ENCODE measurements at regions not wholly inside any gene's neighbourhood (a gene's known extent, or its start where the extent isn't known, plus 50 kb on each side); places are given as distances from the start of the nearest gene placed in this dataset.

DNA sequence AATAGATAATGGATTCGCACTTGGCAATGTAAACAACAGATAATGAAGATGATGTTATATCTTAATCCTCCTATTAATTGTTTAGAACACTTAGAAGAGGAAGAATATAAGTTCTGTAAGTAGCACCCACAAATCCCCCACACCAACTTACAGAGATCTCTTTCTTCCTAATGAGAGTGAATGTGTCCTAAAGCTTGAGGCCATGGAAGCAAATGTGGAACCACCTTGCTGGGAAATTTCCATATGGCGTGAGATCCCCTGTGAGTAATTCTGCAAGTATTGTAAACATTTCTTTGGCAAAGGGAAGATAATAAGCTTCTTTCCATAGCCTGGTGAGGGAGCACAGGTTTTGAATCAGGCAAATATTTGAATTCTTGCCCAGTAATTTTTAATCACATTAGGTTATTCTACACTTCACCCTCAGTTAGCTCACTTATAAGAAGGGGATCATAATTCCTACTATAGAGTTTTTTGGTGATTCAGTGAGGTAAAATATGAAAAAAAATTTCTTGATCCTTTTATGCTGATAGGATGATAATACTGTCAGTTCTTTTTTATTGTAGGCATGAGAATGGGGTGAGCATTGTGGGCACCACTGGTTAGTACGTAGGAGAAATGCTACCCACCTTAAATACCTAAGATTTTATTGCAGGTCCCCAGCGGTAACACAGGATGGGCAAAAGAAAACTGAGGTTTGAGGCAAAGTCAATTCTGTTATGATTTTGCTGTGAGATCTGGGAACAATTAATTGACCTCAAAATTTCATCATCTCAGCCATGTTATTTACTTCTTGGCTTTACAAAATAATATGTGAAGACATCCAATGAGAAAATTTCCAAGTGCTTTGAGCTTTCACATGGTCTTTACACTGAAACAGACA lies 574.8 kb downstream of the PSAT1 start:
- TF ChIP-seq POLR2AphosphoS5 (IDR thresholded peaks at IDR 0.05) (no peak), POLR2A (IDR thresholded peaks at IDR 0.05) (no peak), CTCF (IDR thresholded peaks at IDR 0.05) (no peak)

Data from breast epithelium (tissue), 3 donors.